IPS-NIHi11 (cell line): ENCODE measurements at regions not wholly inside any gene's neighbourhood (a gene's known extent, or its start where the extent isn't known, plus 50 kb on each side); places are given as distances from the start of the nearest gene placed in this dataset.

Source experiments
- DNase-seq: peaks from one replicate; pipeline ENCODE4 v3.0.0; 2012; ENCODE audit warnings: mixed read lengths, low spot score

- no peak for DNase-seq
These were observed 257.1 kb downstream of the ADAMTS20 start for GRCh38 chr12:43294916-43295315.

- no peak for DNase-seq
These were observed 257.9 kb downstream of the ADAMTS20 start for GRCh38 chr12:43294147-43294546.

GRCh38 chr12:43293396-43293795 lies 258.6 kb downstream of the ADAMTS20 start:
- DNase-seq, result no peak

GRCh38 chr12:43292699-43293098 lies 259.3 kb downstream of the ADAMTS20 start:
- no peak for DNase-seq

GRCh38 chr12:43291516-43291915 lies 260.5 kb downstream of the ADAMTS20 start:
- DNase-seq, result no peak

- no peak for DNase-seq
These were observed 261.2 kb downstream of the ADAMTS20 start for GRCh38 chr12:43290836-43291235.

GRCh38 chr12:43289426-43289801 lies 262.6 kb downstream of the ADAMTS20 start:
- no peak for DNase-seq

GRCh38 chr12:43288671-43289425 lies 263.2 kb downstream of the ADAMTS20 start:
- no peak for DNase-seq

- DNase-seq, result no peak
These were observed 264.2 kb downstream of the ADAMTS20 start for GRCh38 chr12:43287706-43288383.

GRCh38 chr12:43286986-43287385 lies 265.0 kb downstream of the ADAMTS20 start:
- no peak for DNase-seq

GRCh38 chr12:43285159-43285598 lies 266.8 kb downstream of the ADAMTS20 start:
- no peak for DNase-seq

GRCh38 chr12:43284486-43285158 lies 267.4 kb downstream of the ADAMTS20 start:
- DNase-seq, result no peak

- no peak for DNase-seq
These were observed 268.8 kb downstream of the ADAMTS20 start for GRCh38 chr12:43283206-43283605.

GRCh38 chr12:43282106-43282505 lies 269.9 kb downstream of the ADAMTS20 start:
- no peak for DNase-seq

GRCh38 chr12:43281563-43281962 lies 270.4 kb downstream of the ADAMTS20 start:
- DNase-seq, result no peak

GRCh38 chr12:43278541-43278832 lies 273.5 kb downstream of the ADAMTS20 start:
- no peak for DNase-seq

GRCh38 chr12:43277651-43278540 lies 274.1 kb downstream of the ADAMTS20 start:
- DNase-seq, result no peak

GRCh38 chr12:43273467-43273866 lies 278.5 kb downstream of the ADAMTS20 start:
- no peak for DNase-seq

- no peak for DNase-seq
These were observed 280.3 kb downstream of the ADAMTS20 start for GRCh38 chr12:43271659-43272058.

GRCh38 chr12:43267818-43268217 lies 284.2 kb downstream of the ADAMTS20 start:
- DNase-seq, result no peak

- DNase-seq, result no peak
These were observed 290.3 kb downstream of the ADAMTS20 start for GRCh38 chr12:43261701-43262100.

- no peak for DNase-seq
These were observed 296.4 kb downstream of the ADAMTS20 start for GRCh38 chr12:43255522-43256111.
